ENCODE measurements at regions not wholly inside any gene's neighbourhood (a gene's known extent, or its start where the extent isn't known, plus 50 kb on each side); places are given as distances from the start of the nearest gene placed in this dataset.

DNA sequence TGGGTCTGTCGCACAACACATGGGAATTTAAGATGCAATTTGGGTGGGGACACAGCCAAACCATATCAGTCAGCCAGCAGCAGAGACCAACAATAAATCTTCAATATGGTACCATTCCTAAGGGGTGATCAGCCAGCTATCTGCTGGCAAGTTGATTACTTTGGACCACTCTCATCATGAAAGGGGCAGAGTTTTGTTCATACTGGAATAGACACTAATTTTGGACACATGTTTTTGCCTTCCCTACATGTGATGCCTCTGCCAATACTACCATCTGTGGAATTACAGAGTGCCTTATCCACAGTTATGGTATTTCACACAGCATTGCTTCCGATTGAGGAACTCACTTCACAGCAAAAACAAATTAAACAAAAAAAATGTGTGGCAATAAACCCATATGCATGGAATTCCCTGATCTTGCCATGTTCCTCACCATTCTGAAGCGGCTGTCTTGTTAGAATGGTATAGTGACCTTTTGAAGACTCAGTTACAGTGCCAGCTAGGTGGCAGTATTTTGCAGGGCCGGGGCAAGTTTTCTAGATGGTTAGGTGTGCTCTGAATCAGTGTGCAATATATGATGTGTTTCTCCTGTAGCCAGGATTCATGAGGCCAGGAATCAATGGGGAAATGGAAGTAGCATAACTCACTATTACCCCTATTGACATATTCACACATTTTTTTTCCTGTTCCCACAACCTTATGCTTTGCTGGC is 179.0 kb upstream of the IGF1 start:
- Mint-ChIP-seq H3K4me1 (ENCODE audit: unreplicated experiment) (no peaks in the 10 kb centered on the region), H3K36me3 (ENCODE audit: low read depth, unreplicated experiment) (peaks cover 10% of the 10 kb centered on the region), H3K4me3 (ENCODE audit: unreplicated experiment) (no peak overlapping the region), H3K27me3 (ENCODE audit: unreplicated experiment) (peaks cover 3% of the 10 kb centered on the region), H3K27ac (ENCODE audit: unreplicated experiment) (no peak overlapping the region), H3K9me3 (ENCODE audit: unreplicated experiment) (peaks cover 11% of the 10 kb centered on the region)
- TF ChIP-seq CTCF (IDR thresholded peaks at IDR 0.05; ENCODE audit: unreplicated experiment), result no peak
- DNase-seq (ENCODE audit: low spot score), result no peak

GRCh38 chr12:102653406-102653805 is 173.0 kb upstream of the IGF1 start:
- no peaks in the 10 kb centered on the region for H3K4me1 Mint-ChIP-seq (ENCODE audit: unreplicated experiment)
- H3K27me3 Mint-ChIP-seq (ENCODE audit: unreplicated experiment), result no peaks in the 10 kb centered on the region
- H3K4me3 Mint-ChIP-seq (ENCODE audit: unreplicated experiment), result no peak overlapping the region
- H3K27ac Mint-ChIP-seq (ENCODE audit: unreplicated experiment), result no peak overlapping the region
- peaks cover 2% of the 10 kb centered on the region for H3K9me3 Mint-ChIP-seq (ENCODE audit: unreplicated experiment)
- no peak for TF ChIP-seq CTCF (IDR thresholded peaks at IDR 0.05; ENCODE audit: unreplicated experiment)
- H3K36me3 Mint-ChIP-seq (ENCODE audit: low read depth, unreplicated experiment), result peaks cover 2% of the 10 kb centered on the region
- no peak for DNase-seq (ENCODE audit: low spot score)

DNA sequence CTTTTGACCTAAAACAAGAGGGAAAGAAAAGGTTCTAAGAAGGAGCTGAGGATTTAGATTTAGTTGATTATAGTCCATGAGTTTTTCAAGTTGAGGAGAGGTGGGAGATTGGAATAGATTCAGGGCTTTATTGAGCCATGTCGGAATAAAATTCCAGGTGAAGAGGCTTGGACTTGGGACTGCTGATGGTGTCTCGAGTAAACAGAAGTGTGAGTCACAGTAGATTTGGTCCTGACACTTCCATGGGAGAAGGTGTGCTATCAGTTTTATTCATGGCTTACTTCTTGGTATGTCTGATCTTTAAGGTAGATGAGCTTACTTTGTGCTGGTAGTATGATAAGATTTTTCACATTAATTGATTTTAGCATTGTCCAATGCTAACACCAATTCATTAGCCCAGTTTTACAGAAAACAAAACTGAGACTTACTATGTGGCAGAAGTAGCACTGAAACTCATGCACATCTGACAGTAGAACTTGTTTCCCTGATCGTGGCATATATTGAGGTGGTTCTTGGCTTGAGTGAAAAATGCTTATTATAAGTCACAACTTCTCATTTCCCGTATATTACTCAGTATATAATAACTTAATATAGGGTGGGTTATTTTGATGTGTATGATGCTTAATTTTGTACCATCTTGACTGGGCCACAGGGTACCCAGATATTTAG is 172.4 kb upstream of the IGF1 start:
- Mint-ChIP-seq H3K9me3 (ENCODE audit: unreplicated experiment) (no peaks in the 10 kb centered on the region), H3K27me3 (ENCODE audit: unreplicated experiment) (no peaks in the 10 kb centered on the region), H3K4me1 (ENCODE audit: unreplicated experiment) (no peaks in the 10 kb centered on the region), H3K36me3 (ENCODE audit: low read depth, unreplicated experiment) (no peaks in the 10 kb centered on the region), H3K27ac (ENCODE audit: unreplicated experiment) (no peak overlapping the region), H3K4me3 (ENCODE audit: unreplicated experiment) (no peak overlapping the region)
- no peak for DNase-seq (ENCODE audit: low spot score)
- no peak for TF ChIP-seq CTCF (IDR thresholded peaks at IDR 0.05; ENCODE audit: unreplicated experiment)

DNA sequence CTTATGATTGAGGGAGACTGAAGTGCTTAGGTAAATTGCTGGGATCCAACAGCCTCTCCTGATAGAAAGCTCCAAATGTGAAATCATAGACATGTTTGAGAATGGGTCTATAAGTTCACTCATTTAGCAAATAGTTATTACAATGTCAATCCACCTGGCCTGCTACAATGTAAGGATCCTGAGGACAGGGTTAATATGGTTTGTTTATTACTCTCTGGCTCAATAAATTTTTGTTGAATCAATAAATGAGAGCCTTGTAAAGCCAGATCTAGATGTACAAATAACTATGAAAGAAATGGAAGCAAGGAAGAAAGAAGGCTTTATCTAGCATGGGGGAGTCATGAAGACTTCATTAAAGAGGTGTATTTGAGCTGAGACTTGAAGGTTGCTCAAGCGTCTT is 165.6 kb upstream of the IGF1 start:
- H3K27me3 Mint-ChIP-seq (ENCODE audit: unreplicated experiment), result no peaks in the 10 kb centered on the region
- H3K4me3 Mint-ChIP-seq (ENCODE audit: unreplicated experiment), result no peak overlapping the region
- no peak for TF ChIP-seq CTCF (IDR thresholded peaks at IDR 0.05; ENCODE audit: unreplicated experiment)
- no peaks in the 10 kb centered on the region for H3K9me3 Mint-ChIP-seq (ENCODE audit: unreplicated experiment)
- no peak for DNase-seq (ENCODE audit: low spot score)
- H3K4me1 Mint-ChIP-seq (ENCODE audit: unreplicated experiment), result no peaks in the 10 kb centered on the region
- no peak overlapping the region for H3K27ac Mint-ChIP-seq (ENCODE audit: unreplicated experiment)
- H3K36me3 Mint-ChIP-seq (ENCODE audit: low read depth, unreplicated experiment), result no peaks in the 10 kb centered on the region

DNA sequence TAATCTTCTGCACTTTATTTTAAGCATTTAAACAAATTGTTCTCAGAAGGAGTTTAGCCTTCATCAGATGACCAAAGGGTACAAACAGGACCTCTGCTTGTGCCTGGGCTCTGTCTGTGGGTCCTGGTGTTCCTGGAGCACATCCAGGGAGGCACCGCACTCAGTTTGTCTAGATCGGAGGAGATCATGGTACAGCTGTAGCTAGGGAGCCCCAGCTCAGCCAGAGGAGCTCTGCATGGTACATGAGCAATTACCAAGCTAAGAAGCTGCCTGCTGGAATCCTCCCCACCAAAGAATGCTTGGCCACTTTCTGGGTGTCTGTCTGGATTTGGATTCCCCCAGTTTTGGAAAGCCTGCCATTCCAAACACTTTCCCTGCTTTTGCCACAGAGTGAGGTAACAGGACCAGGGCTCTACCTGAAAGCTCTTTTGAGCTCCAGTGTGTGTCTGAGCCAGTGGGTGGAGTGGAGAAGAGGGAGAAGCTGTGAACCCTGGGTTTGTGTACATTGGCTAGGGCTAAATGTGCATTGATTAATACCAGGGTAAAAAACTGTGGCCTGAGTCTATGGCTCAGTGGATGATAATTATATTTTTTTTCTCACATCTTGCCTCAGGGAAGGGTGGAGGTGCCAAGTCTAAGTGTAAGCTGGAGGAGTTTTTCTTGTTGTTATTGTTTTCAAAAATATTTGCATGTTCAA is 163.7 kb upstream of the IGF1 start:
- no peak for TF ChIP-seq CTCF (IDR thresholded peaks at IDR 0.05; ENCODE audit: unreplicated experiment)
- H3K27ac Mint-ChIP-seq (ENCODE audit: unreplicated experiment), result no peak overlapping the region
- no peaks in the 10 kb centered on the region for H3K9me3 Mint-ChIP-seq (ENCODE audit: unreplicated experiment)
- no peaks in the 10 kb centered on the region for H3K27me3 Mint-ChIP-seq (ENCODE audit: unreplicated experiment)
- no peaks in the 10 kb centered on the region for H3K4me1 Mint-ChIP-seq (ENCODE audit: unreplicated experiment)
- no peak for DNase-seq (ENCODE audit: low spot score)
- H3K36me3 Mint-ChIP-seq (ENCODE audit: low read depth, unreplicated experiment), result no peaks in the 10 kb centered on the region
- no peak overlapping the region for H3K4me3 Mint-ChIP-seq (ENCODE audit: unreplicated experiment)
